ENCODE measurements at regions not wholly inside any gene's neighbourhood (a gene's known extent, or its start where the extent isn't known, plus 50 kb on each side); places are given as distances from the start of the nearest gene placed in this dataset.

DNA sequence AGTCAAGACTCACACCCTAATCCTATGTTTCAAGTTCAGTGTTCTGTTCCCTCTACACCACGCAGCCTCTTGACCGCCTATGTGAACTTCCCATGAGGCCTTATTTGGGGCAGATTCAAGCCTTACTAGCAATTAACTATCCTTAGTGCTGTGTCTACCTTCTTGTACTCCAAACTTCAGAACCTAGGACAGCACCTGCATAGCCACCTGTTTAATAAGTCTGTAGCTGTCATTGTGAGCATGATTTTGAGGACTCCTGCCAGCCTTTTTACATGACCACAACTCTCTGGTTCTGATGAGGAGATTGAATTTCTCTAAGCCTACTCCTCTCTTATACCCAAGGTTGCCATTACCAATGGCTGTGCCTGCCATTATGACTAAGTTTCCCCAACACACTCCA, 50.8 kb upstream of the PCSK1 start:
- TF ChIP-seq, protein P1, sequence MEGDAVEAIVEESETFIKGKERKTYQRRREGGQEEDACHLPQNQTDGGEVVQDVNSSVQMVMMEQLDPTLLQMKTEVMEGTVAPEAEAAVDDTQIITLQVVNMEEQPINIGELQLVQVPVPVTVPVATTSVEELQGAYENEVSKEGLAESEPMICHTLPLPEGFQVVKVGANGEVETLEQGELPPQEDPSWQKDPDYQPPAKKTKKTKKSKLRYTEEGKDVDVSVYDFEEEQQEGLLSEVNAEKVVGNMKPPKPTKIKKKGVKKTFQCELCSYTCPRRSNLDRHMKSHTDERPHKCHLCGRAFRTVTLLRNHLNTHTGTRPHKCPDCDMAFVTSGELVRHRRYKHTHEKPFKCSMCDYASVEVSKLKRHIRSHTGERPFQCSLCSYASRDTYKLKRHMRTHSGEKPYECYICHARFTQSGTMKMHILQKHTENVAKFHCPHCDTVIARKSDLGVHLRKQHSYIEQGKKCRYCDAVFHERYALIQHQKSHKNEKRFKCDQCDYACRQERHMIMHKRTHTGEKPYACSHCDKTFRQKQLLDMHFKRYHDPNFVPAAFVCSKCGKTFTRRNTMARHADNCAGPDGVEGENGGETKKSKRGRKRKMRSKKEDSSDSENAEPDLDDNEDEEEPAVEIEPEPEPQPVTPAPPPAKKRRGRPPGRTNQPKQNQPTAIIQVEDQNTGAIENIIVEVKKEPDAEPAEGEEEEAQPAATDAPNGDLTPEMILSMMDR (conservative IDR thresholded peaks at IDR 0.05): no peak
- TF ChIP-seq EZH2 (IDR thresholded peaks at IDR 0.05; ENCODE audit: low read depth): no peak

Measured in PC-9 (cell line).